ENCODE measurements at regions not wholly inside any gene's neighbourhood (a gene's known extent, or its start where the extent isn't known, plus 50 kb on each side); places are given as distances from the start of the nearest gene placed in this dataset.

GRCh38 chr14:55911776-55912175 is 206.4 kb upstream of the PELI2 start:
- Histone ChIP-seq H3K27me3 (ENCODE audit: control insufficient read depth in 3 of 3, insufficient read depth in 3 of 3, low read length in 2 of 3) (peaks cover 0 to 2% (median 0%) of the 10 kb centered on the region in 3 donors), H3K9ac (ENCODE audit: insufficient read depth in 1 of 2, low read length in 2 of 2) (no peak overlapping the region), H3K9me3 (ENCODE audit: control insufficient read depth in 4 of 4, insufficient read depth in 3 of 4, low read length in 3 of 4) (no peaks in the 10 kb centered on the region), H3K27ac (ENCODE audit: low read depth in 1 of 2, low read length in 1 of 2) (no peak overlapping the region), H3K36me3 (ENCODE audit: control insufficient read depth in 4 of 4, insufficient read depth in 4 of 4, low read length in 4 of 4) (no peaks in the 10 kb centered on the region), H3K4me1 (ENCODE audit: control insufficient read depth in 5 of 5, insufficient read depth in 5 of 5, low read length in 5 of 5) (peaks cover 0 to 2% (median 0%) of the 10 kb centered on the region in 5 donors), H3K4me3 (no peak overlapping the region)
- TF ChIP-seq CTCF (IDR thresholded peaks at IDR 0.05; ENCODE audit: control extremely low read depth, extremely low read depth), result no peak
- WGBS, 2 donors, result 96 to 98% methylated on average over 4 of the region's 4 CpGs
- DNase-seq, result no peak
- ATAC-seq (ENCODE audit: insufficient read depth, low FRiP score), result no peak

- H3K4me3 ChIP-seq, result no peak overlapping the region
- H3K27me3 ChIP-seq (ENCODE audit: control insufficient read depth in 3 of 3, insufficient read depth in 3 of 3, low read length in 2 of 3), result peaks cover 0 to 2% (median 0%) of the 10 kb centered on the region in 3 donors
- peaks cover 0 to 2% (median 0%) of the 10 kb centered on the region in 5 donors for H3K4me1 ChIP-seq (ENCODE audit: control insufficient read depth in 5 of 5, insufficient read depth in 5 of 5, low read length in 5 of 5)
- H3K9ac ChIP-seq (ENCODE audit: insufficient read depth in 1 of 2, low read length in 2 of 2), result no peak overlapping the region
- TF ChIP-seq CTCF (IDR thresholded peaks at IDR 0.05; ENCODE audit: control extremely low read depth, extremely low read depth), result no peak
- H3K9me3 ChIP-seq (ENCODE audit: control insufficient read depth in 4 of 4, insufficient read depth in 3 of 4, low read length in 3 of 4), result no peaks in the 10 kb centered on the region
- ATAC-seq (ENCODE audit: insufficient read depth, low FRiP score) (no peak), DNase-seq (no peak)
- no peaks in the 10 kb centered on the region for H3K36me3 ChIP-seq (ENCODE audit: control insufficient read depth in 4 of 4, insufficient read depth in 4 of 4, low read length in 4 of 4)
- no peak overlapping the region for H3K27ac ChIP-seq (ENCODE audit: low read depth in 1 of 2, low read length in 1 of 2)
- WGBS, 2 donors, result 92 to 95% methylated on average over 5 of the region's 5 CpGs
Measured at GRCh38 chr14:55912344-55912743, 205.9 kb upstream of the PELI2 start.

- 73 to 74% methylated on average over 8 of the region's 8 CpGs for WGBS, 2 donors
- ATAC-seq (ENCODE audit: insufficient read depth, low FRiP score), result no peak
Measured at GRCh38 chr14:55913324-55914025, 204.7 kb upstream of the PELI2 start.

More at GRCh38 chr14:55913324-55914025, 204.7 kb upstream of the PELI2 start:
- Histone ChIP-seq H3K4me3 (no peak overlapping the region), H3K9me3 (ENCODE audit: control insufficient read depth in 4 of 4, insufficient read depth in 3 of 4, low read length in 3 of 4) (no peaks in the 10 kb centered on the region), H3K36me3 (ENCODE audit: control insufficient read depth in 4 of 4, insufficient read depth in 4 of 4, low read length in 4 of 4) (no peaks in the 10 kb centered on the region), H3K4me1 (ENCODE audit: control insufficient read depth in 5 of 5, insufficient read depth in 5 of 5, low read length in 5 of 5) (peaks cover 0 to 2% (median 0%) of the 10 kb centered on the region in 5 donors), H3K27ac (ENCODE audit: low read depth in 1 of 2, low read length in 1 of 2) (no peak overlapping the region), H3K27me3 (ENCODE audit: control insufficient read depth in 3 of 3, insufficient read depth in 3 of 3, low read length in 2 of 3) (peaks cover 0 to 2% (median 0%) of the 10 kb centered on the region in 3 donors), H3K9ac (ENCODE audit: insufficient read depth in 1 of 2, low read length in 2 of 2) (no peak overlapping the region)
- no peak for DNase-seq
- no peak for TF ChIP-seq CTCF (IDR thresholded peaks at IDR 0.05; ENCODE audit: control extremely low read depth, extremely low read depth)

Data from lung (tissue), 11 donors.